Osteocyte (in vitro differentiated cells): ENCODE measurements at regions not wholly inside any gene's neighbourhood (a gene's known extent, or its start where the extent isn't known, plus 50 kb on each side); places are given as distances from the start of the nearest gene placed in this dataset.

ENCODE experiments used
- DNase-seq: peaks from one replicate; pipeline ENCODE4 v3.0.0; 2021; ENCODE audit warnings: mixed read lengths; ENCODE audit not compliant: unreplicated experiment; ENCODE audit errors: extremely low spot score
- H3K27ac Mint-ChIP-seq: one replicate; pipeline ENCODE4 v1.8.0; 2021; ENCODE audit warnings: mild to moderate bottlenecking, mixed read lengths; ENCODE audit not compliant: unreplicated experiment
- H3K27me3 Mint-ChIP-seq: one replicate; pipeline ENCODE4 v1.8.0; 2021; ENCODE audit warnings: mixed read lengths; ENCODE audit not compliant: unreplicated experiment
- H3K36me3 Mint-ChIP-seq: one replicate; pipeline ENCODE4 v1.8.0; 2021; ENCODE audit warnings: mixed read lengths; ENCODE audit not compliant: unreplicated experiment
- H3K4me1 Mint-ChIP-seq: one replicate; pipeline ENCODE4 v1.8.0; 2021; ENCODE audit warnings: mixed read lengths; ENCODE audit not compliant: unreplicated experiment
- H3K4me3 Mint-ChIP-seq: one replicate; pipeline ENCODE4 v1.8.0; 2021; ENCODE audit warnings: mild to moderate bottlenecking, moderate library complexity, mixed read lengths; ENCODE audit not compliant: unreplicated experiment
- H3K9me3 Mint-ChIP-seq: one replicate; pipeline ENCODE4 v1.8.0; 2021; ENCODE audit warnings: mixed read lengths; ENCODE audit not compliant: unreplicated experiment
- TF ChIP-seq, protein P1 (sequence below): fragments of 200-600 bp; sonication (generic); IDR thresholded peaks from 2 replicates; pipeline ENCODE4 v1.5.0; 2021; ENCODE audit warnings: antibody characterized with exemption, mild to moderate bottlenecking, moderate library complexity

DNA sequence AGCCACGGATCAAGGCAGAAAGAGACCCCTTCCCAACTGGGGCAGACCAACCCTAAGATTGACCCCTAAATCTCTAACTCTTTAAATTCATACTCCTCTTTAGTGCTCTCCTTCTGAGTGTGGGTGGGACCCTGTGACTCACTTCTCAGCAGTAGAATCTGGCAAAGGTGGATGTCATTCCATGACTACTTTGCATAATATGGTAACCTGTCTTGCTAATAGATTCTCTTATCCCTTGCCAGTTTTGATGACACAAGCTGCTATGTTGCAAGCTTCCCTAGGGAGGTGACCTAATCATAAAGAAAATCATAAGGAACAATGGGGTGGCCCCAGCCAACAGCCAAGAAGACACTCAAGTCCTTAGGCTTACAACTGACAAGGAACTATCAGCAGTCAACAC, 155.4 kb upstream of the VWC2 start:
- no peak overlapping the region for H3K4me3 Mint-ChIP-seq
- DNase-seq, result no peak

DNA sequence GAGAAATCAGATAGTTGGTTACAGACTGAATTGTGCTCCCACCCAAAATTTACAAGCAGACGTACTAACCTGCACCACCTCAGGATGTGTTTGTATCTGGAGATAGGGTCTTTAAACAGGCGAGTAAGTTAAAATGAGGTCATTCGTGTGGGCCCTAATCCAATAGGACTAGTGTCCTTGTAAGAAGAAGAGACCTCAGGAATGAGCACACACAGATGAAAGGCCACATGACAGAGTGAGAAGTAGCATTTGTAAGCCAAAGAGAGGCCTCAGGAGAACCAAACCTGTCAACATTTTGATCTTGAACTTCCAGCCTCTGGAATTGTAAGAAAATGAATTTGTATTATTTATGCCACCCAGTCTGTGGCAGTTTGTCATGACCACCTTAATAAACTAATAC, 149.5 kb upstream of the VWC2 start:
- Mint-ChIP-seq H3K4me1 (no peaks in the 10 kb centered on the region), H3K27ac (no peak overlapping the region), H3K9me3 (peaks cover 13% of the 10 kb centered on the region), H3K27me3 (no peaks in the 10 kb centered on the region), H3K36me3 (no peaks in the 10 kb centered on the region), H3K4me3 (no peak overlapping the region)
- no peak for DNase-seq
- TF ChIP-seq, protein P1, sequence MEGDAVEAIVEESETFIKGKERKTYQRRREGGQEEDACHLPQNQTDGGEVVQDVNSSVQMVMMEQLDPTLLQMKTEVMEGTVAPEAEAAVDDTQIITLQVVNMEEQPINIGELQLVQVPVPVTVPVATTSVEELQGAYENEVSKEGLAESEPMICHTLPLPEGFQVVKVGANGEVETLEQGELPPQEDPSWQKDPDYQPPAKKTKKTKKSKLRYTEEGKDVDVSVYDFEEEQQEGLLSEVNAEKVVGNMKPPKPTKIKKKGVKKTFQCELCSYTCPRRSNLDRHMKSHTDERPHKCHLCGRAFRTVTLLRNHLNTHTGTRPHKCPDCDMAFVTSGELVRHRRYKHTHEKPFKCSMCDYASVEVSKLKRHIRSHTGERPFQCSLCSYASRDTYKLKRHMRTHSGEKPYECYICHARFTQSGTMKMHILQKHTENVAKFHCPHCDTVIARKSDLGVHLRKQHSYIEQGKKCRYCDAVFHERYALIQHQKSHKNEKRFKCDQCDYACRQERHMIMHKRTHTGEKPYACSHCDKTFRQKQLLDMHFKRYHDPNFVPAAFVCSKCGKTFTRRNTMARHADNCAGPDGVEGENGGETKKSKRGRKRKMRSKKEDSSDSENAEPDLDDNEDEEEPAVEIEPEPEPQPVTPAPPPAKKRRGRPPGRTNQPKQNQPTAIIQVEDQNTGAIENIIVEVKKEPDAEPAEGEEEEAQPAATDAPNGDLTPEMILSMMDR, result no peak

More for the DNA sequence above, 155.4 kb upstream of the VWC2 start:
- H3K27me3 Mint-ChIP-seq, result no peaks in the 10 kb centered on the region
- peaks cover 41% of the 10 kb centered on the region for H3K9me3 Mint-ChIP-seq
- no peaks in the 10 kb centered on the region for H3K4me1 Mint-ChIP-seq
- H3K36me3 Mint-ChIP-seq, result no peaks in the 10 kb centered on the region
- TF ChIP-seq, protein P1, result no peak
- no peak overlapping the region for H3K27ac Mint-ChIP-seq

DNA sequence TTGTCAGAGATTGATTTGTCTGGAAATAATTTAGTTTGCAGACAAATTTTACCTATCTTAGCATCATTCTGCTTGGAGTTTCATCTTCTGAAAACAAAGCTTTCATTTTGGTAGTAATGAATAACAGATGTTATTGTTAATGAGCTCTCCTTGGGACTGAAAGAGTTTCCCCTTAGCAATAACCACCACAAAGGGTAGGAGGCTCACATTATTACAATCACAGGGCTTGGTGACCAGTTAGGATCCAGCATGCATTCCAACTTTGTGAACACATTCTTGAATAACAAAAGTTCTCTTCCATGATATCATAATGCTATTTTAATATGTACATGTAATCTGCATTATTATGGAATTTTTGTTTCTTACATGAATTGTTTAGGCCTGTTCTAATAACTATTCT, 148.8 kb upstream of the VWC2 start:
- H3K9me3 Mint-ChIP-seq, result peaks cover 9% of the 10 kb centered on the region
- no peaks in the 10 kb centered on the region for H3K36me3 Mint-ChIP-seq
- TF ChIP-seq, protein P1, result no peak
- H3K27ac Mint-ChIP-seq, result no peak overlapping the region
- no peak overlapping the region for H3K4me3 Mint-ChIP-seq
- H3K4me1 Mint-ChIP-seq, result no peaks in the 10 kb centered on the region
- DNase-seq, result no peak
- H3K27me3 Mint-ChIP-seq, result no peaks in the 10 kb centered on the region

DNA sequence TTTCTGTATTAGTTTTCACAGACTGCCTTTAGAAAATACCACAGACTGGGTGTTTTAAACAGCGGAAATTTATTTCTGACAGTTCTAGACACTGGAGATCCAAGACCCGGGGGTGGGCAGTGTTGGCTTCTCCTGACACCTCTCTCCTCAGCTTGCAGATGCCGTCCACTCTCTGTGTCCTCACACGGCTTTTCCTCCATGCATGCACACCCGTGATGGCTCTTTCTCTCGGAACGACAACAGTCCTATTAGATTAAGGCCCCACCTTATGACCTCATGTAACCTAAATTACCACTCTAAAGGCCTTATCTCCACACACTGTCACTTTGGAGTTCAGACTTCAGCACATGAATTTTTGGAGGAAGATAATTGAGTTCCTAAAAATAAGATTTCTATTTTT, 142.9 kb upstream of the VWC2 start:
- no peaks in the 10 kb centered on the region for H3K27me3 Mint-ChIP-seq
- H3K4me3 Mint-ChIP-seq, result no peak overlapping the region
- peaks cover 10% of the 10 kb centered on the region for H3K9me3 Mint-ChIP-seq
- no peaks in the 10 kb centered on the region for H3K4me1 Mint-ChIP-seq
- H3K36me3 Mint-ChIP-seq, result no peaks in the 10 kb centered on the region
- H3K27ac Mint-ChIP-seq, result no peak overlapping the region
- DNase-seq, result no peak
- TF ChIP-seq, protein P1, result no peak

DNA sequence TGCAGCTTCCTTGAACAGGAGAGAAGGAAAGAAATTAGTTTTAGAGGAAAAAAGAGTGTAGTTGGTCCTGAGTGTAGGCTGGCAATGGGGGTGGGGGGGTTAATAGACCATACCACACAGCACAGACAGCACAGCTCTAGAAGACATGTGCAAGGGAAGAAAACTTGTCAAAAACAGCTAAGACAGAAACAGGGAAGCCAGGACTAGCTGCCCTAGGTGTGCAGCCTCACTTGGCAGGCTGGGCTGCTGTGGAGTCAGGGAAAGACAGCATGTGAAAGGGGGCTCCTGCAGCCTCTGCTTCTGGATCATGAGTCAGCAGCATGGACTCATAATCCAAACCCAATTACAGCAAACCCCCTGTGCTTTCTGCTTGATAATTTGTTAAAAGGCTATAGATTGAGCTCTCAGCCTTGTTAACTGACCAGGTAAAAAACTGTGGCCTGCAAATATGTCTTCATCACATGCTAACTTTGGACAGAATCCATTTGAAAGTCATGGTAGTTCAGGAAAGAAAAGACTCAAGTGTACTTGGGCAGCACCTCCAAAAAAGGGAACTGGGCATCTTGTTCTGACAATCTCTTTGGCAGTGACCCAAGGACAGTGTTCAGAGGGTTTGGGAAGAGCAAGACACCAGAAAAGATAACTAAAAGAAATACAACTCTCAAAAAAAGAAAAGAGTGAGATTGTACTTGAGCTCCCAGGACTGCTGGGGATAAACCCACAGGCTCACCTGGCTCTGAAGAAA, 142.2 kb upstream of the VWC2 start:
- DNase-seq, result no peak
- H3K27ac Mint-ChIP-seq, result no peak overlapping the region
- TF ChIP-seq, protein P1, result no peak
- no peak overlapping the region for H3K4me3 Mint-ChIP-seq
- H3K27me3 Mint-ChIP-seq, result no peaks in the 10 kb centered on the region
- H3K4me1 Mint-ChIP-seq, result no peaks in the 10 kb centered on the region
- peaks cover 14% of the 10 kb centered on the region for H3K9me3 Mint-ChIP-seq
- no peaks in the 10 kb centered on the region for H3K36me3 Mint-ChIP-seq
